NCI-H2196 (cell line): ENCODE measurements at regions not wholly inside any gene's neighbourhood (a gene's known extent, or its start where the extent isn't known, plus 50 kb on each side); places are given as distances from the start of the nearest gene placed in this dataset.

Source experiments
- DNase-seq: peaks from one replicate; lab custom pipeline; 2025; ENCODE audit not compliant: unreplicated experiment; lab: John Stamatoyannopoulos, UW

DNA sequence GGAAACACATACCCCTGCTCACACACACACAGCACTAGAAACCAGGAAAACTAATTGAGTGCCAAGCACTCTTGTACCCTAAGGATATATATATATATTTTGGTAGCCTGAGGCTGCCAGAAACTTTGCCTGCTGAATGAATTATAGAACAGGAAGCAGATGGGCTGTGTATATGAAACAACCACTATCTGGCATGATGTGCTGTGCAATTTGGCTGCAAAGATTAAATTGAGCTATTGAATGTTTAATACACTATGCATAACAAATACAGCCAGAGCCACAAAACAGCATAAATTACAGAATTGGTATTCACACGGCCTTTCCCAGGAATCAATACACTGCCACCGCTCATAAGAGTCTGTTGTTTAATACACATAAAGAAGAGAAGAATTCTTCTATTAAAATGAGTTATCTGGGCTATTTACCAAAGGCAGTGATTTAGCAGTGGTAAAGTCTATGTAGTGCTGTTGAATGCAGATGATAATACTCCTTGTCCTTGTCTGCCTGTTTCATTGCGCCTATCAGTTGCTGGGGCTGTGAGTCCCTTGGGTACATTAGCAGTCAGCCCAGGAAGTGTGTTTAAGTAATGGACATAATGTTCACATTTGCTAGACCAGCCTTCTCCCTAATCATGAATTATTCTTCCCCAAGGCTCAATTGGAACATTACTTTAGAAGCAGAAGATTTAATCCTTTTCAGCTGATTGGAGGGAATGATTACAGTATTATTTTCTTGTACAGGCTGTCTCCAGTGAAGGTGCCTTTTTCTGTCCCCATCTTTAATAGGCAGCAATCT, 294.3 kb downstream of the TLE1 start:
- no peak for DNase-seq

DNA sequence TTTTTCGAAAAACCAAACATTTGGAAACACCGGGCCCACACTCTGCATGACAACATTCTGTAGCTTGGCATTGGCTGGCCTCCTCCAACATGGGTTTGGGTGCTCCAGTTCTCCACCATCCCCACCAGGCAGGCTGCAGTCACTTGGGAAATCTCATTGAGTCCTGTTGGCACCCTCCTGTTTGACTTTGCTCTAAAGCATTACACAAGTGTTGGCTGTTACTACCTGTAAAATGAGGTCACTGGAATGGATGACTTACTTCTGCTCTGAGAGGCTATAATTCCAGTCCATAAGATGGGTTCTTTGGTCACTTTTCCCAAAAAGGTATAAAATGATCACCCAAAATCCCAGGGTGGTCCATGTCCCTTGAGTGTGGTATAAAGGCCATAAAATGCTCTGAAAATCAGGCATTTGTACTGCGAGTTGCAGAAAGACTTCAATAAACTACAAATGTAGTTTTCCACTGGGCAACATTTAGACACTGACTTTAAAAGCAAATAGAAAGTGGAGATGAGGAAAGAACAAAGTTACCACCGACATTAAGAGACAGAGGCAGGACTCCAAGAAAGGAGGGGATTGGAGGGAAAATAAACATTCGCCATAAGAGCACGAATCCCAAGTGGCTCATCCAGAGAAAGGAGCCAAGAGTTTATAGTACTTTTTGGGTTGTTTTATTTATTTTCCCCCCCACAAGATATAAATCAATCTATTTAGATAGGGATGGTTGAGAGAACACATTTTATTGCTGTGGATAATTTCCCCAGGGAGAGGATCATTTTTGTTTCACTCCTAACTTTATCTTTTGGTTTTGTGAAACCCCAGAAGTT, 295.1 kb downstream of the TLE1 start:
- no peak for DNase-seq

DNA sequence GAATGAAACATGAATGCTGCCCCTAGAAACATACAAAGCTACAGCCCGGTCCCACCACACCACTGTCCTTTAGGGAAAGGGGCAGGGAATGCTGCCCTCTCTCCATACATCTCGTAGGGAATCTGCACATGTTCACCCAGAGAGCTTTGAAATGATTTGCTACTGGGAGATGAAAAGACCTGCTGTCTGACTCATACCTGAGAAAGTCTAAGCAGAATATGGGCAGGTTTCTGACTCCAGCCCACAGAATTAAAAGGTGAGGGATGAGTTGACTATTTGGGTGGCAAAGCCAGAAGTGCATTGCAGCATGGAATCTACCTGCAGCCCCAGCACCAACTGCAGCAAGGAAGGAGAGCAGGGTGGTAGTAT, 297.9 kb downstream of the TLE1 start:
- DNase-seq = no peak

DNA sequence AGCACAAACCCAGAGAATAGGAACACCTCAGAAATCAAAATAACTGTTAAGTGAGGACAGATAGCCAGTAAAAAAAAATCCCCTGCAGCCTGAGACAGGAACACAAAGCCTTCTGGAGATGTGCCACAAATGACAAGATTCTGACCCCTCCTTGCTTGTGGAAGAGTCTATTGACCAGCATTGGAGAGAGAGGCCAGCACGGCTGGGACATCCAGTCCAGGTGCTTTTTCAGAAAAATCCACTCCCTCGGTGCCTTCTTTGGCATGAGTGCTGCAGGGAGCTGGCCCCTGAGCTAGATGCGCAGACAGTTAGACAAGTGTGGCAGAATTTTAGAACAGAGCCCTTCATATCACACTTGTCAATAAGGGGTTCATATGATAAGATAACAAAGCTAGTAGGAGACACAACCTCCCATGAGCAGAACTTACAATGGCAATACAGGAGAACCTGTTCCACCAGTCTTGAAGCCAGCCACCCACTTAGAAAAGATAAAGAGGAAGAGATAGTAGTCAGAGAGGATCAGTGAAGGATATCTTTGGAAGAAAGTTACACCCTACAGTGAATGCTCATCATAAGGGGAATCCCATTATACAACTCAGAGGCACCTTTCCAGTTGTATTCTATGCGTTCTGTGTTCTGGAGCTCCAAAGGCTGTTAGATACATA, 298.4 kb downstream of the TLE1 start:
- peak; percentile 16 for DNase-seq

DNA sequence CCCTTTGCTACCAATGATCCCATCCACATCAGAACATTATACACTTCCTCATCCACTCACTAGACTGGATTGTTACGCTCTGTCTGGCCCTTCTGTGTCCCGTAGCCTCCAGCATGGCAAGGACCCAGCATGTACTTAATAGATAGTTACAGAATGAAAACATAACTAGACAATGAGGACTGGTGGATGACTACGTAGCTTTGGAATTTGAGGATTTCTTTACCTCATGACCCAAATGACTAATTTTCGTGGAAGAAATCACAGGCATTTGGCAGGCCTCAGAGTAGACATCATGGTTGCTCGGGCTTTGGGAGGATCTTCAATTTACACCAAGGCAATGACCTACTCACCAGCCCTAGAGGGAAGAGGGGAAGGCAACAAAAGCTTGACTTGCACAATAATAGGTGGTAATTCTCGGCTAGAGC, 299.8 kb downstream of the TLE1 start:
- DNase-seq = peak; percentile 20

DNA sequence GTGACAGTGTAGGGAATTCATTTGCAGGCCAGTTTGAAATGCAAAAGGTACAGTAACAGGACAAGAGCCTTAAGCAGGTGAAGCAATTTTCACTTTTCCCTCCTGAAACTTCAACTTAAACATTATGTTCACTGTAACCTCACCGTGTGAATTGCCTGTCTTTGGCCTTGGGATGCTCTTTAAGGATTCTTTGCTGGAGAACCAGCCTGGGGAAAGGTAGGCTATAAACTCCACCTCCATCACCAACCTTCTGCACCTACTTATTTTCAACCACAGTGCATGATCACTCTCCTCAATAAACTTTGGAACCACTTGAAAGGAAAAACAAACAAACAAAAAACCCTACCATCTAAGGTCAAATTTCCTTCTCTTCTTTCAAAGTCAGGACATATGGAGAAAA, 300.5 kb downstream of the TLE1 start:
- DNase-seq = no peak

DNA sequence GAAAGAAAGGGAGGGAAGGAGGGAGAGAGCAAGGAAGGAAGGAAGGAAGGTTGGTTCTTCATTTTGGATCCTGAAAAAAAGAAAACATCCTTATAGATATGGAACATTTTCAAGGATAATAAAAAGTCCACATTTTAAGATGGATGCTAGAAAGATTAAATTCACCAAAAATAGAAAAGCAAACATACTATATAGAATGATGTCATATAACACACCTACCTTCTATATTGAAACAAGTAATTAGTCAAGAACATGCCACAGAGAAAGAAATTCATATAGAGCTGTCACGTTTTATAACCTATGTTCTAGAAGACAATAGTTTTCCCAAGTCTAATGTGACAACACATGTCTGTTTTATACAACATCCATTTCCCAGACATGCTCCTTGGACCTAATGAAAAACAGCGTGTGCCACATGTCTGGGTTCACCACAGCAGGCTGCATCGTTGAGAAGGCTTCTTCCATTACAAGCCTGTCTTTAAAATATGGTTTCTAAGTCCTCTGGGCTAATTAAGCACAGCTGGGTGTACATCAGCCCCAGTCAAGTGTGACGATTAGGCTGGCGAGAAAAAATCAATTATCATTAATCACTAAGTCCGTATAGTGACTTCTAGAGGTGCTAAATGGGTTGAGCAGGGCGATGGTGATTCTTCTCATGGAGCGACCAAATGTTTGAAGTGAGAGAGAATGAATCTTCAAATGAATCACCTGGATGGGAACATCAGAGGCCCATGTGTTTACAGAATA, 301.8 kb downstream of the TLE1 start:
- no peak for DNase-seq

DNA sequence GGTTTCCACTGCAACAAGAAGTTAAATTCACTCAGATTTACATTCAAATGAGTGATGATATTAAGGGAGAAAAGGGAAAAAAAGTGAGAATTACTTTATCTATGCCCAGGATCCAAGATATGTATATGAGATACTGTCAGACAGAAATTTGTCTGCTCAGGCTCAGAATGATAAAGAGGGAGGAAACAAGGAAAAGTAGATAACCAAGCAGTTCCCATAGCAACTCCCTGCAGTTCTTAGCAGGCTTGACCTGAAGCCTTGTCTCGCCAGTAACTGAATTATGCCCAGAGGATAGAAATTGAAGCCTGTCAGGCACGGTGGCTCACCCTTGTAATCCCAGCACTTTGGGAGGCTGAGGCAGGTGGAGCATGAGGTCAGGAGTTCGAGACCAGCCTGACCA, 304.4 kb downstream of the TLE1 start:
- DNase-seq = no peak

DNA sequence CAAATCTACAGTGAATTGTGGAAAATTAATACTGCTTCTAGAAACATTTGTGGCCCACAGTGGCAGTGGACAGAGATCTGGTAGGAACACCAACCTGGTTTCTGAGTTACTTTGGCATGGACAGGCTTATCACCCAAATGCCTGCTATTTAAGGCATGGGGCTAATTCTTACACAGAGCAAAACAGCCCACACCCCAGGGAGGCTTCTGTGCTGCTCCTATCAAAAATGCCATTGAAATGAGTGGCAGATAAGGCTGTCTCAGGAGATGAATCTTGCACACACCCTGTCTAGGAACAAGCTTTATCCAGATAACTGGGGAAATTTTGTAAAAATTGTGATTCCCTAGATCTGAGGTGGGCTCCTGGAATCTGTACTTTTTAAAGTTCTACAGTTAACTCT, 307.1 kb downstream of the TLE1 start:
- DNase-seq = no peak

DNA sequence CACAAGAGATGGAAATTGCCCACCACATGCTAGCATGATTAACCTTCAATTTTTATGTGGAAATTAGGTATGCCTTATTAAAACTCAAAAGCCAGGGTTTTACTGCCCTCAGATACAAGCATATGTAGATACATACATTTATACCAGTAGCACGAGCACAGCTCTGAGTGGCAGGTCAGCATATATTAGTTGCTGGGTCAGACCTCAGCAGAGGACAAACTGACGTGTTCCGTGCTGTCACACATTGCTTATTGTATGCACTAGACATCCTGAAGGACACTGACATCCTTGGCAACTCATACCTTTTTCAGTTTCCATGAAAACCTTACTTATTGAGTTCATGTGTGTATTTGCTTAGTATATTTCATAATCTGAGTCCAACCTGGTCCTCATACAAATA, 307.7 kb downstream of the TLE1 start:
- no peak for DNase-seq

DNA sequence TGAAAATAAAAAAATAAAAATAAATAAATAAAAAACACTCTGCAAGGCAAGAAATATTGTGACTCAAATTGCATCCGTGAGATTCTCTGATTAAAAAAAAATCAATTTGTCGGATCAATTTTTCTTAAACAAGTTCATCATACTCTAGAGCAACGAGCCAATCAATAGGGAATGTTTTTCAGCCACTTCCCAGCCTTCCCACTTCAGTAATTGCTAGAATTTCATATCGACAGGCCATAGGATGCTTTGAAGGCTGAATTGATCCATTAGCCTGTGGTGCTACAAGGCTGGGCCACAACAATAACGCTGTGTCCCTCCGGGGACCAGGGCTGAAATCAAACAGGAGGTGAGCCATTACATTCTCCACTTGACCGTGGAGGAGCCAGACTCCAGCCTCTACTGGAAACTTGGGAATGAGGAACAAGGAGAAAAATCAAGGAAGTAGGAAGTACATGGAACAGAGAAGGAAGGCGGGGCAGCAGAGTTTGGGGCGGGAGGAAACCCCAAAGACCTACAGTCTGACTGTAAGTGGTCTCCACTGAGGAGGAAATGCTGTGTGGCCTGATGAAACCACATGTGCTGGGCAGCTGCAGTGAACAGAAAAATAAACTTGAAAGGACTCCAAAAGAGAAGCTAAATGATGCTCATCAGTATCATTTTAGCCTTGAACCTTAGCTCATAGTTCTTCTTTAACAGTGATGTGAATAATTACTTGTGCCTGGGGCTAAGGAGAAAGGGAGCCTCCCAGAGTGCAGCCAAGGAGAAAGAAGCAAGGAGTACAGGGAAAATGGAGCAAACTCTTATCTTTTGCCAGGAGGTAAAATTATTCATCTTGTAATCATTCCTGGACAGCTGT, 308.6 kb downstream of the TLE1 start:
- DNase-seq = no peak

DNA sequence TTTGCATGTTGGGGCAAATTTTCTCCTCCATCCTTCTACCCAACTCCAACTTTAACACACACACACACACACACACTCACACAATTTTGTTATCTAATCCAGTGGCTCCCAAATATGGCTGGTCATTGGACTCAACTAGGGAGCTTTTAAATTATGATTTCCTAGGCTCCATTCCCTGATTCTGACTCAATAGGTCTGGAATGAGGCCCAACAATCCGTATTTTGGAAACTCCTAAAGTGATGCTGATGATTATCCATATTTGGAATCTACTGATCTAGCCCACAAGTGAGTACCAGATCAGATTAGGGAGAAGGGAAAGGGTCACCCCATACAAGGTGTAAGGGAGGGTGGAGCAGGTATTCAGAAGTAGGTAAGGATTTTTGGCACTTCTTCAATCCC, 309.7 kb downstream of the TLE1 start:
- DNase-seq = no peak

DNA sequence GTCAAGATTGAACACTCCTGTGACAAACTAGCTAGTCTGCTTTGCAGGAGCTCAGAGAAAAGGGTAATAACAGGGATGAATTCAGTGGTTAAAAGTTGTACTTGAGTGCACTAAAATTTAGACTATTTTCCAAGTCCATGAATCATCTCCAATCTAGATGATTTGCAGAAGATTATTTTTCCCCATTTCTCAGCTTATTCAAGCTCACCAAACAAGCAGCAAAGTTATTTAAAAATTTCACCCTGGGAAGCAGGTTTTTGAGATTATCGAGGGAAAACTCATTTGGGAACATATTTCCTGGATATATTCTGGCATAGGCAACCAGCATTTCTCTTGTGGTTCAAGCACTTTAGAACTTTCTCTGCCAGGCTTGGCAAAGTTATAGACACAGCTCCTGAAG, 311.4 kb downstream of the TLE1 start:
- no peak for DNase-seq

DNA sequence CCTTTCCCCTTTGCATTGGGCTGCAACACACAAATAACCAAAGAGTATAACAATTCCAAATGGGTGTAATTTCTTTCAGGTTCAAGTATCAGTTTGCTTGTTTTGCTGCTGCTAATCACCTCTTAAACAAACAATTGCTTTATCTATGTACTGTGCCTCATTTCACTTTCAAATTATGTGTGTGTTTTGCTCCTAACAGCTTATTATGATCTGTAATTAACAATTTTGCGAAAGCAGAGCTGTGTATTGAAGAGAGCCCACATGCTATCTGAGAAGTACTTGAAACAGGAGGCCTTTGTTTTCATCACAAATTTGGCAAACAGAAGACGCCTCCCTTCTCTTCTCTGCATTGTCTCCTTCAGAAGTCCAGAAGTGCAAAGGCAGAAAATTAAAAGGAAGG, 312.0 kb downstream of the TLE1 start:
- DNase-seq = no peak

DNA sequence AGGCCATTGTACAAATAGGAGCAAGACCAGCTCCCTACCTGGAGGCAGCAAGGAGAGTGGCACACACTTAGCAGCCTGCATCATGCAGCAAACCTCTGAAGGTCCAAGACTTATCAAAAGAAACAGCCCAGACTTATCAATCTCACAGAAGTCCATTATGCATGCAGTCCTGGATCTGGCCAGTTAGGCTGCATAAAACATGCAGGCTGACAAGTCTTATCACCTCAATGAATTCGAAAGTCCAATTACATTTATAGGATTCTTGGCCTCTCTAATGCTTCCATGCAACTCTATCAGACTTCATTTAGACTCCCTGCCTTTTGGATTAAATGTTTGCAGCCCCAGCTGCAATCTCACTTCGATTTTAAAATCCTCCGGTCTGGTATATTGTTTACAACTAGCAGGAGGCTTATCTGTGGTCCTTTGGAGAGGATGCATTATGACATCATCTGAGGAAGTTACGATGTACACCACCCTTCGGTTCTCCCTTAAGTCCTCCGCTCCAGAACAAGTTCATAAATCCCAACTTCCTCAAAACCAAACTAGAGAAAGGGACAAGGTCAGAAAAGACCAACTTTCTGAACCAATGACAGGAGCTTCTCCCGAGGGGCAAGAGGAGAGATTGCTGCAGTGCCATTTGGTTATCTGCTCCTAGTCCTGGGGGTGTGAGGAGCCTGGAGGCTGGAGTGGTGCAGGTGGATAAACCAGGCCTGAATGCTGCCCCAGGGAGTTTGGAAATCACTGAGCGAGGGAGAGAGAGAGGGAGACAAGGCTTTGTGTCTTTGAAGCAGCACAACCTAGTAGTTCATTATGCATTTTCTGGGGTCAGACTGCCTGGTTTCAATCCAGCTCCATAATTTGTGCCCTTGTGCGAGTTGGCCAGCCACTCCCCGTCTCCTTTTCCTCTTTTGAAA, 313.9 kb downstream of the TLE1 start:
- no peak for DNase-seq

DNA sequence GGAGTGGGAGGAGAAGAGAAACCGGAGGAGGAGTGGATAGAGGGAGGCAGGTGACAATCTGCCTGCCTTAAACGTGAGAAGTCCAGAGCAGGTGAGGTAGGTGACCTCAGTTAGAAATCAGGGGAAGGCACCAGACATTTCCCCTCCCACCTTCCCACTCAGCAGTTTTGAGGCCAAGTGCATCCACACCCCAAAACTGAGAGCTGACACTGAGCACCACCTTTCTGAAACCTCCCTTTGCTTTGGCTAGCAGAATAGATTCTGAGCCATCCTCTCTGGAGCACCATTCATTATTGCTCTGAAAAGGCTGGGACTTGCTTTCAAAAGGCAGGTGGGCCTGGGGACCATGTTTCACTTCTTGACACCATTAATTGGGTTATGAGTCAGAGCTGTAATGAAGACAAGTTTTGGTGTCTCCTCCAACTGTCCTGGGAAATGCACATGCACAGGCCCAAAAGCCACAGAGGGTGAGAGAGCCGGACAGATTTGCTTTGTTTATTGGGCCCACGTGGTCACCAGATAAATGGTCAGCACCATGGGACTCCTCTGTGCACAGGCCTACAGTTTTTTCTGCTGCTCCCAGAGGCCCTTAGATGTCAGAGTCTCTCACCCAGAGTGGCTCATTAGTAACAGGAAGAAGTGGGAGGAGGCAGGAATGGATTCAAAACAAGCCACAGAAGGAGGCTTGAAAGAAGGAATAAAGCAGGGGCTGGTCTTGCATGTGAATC, 314.7 kb downstream of the TLE1 start:
- DNase-seq = no peak

DNA sequence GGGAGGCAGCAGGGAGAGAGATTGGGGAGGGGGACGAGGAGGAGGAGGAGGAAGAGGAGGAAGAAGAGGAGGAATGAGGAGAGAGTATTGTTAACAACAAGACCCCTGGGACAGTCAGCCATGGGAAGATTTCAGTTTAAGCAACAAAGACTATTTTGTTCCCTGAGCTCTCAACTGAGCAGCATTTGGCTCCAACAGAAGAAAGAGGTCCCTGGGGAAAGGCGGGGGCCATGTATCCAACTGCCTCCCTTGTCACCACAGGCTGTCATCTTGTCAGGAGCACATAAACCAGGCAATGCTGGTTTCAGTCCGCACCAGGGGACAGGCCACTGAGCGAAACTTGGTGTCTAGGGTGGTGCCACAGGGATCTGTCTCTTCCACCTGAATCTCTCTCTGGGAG, 316.1 kb downstream of the TLE1 start:
- no peak for DNase-seq

DNA sequence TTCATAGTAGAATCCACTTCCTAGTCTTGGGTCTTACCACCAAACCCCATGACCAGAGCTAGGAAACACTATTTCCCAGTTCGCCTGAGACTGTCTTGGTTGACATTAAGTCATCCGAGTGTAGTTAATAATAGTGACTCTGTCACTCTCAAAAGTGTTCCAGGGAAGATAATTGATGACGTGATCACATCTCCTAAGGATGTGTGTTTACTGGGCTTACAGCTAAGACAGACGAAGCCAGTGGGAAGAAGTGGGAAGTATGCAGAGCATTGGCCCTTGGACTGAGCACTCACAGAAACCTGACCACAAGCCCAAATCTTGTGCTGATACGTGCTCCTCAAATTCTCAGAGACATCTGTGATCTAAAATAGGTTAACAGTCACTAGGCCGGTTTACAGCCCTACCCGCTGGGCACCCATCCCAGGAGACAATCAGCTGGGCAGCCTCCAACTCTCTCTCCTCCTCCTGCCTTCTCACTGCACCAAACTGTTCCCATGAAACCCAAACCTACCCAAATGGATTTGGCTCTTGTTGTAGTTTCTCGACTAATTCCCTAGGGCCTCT, 316.6 kb downstream of the TLE1 start:
- DNase-seq = no peak
